ENCODE measurements at regions not wholly inside any gene's neighbourhood (a gene's known extent, or its start where the extent isn't known, plus 50 kb on each side); places are given as distances from the start of the nearest gene placed in this dataset.
"Not testable (repeated sequence)": the region's sequence is repeated elsewhere in the genome, so short reads cannot be mapped to it uniquely, and the experiment has no call there.

- H3K27ac ChIP-seq (ENCODE audit: low read depth in 2 of 2, low read length in 1 of 2) = no peak overlapping the region
- H3K4me3 ChIP-seq (ENCODE audit: low read depth in 1 of 2, low read length in 2 of 2) = no peak overlapping the region
- peaks cover 7 to 8% of the 10 kb centered on the region in 2 donors for H3K9me3 ChIP-seq (ENCODE audit: control insufficient read depth in 2 of 2, insufficient read depth in 1 of 2, low read depth in 1 of 2, low read length in 1 of 2)
- peaks cover 0 to under 1% of the 10 kb centered on the region in 2 donors for H3K27me3 ChIP-seq (ENCODE audit: control insufficient read depth in 1 of 2, insufficient read depth in 2 of 2, low read length in 2 of 2)
- 19 to 33% methylated on average over 1 of the region's 1 CpG for WGBS, 2 donors
- H3K4me1 ChIP-seq (ENCODE audit: control insufficient read depth in 2 of 2, insufficient read depth in 2 of 2, low read length in 1 of 2) = no peaks in the 10 kb centered on the region
- no peaks in the 10 kb centered on the region for H3K36me3 ChIP-seq (ENCODE audit: control insufficient read depth in 2 of 2, insufficient read depth in 2 of 2, low read length in 1 of 2)
Observed at GRCh38 chrX:43448688-43449087, 207.4 kb upstream of the MAOA start.

- H3K27me3 ChIP-seq (ENCODE audit: control insufficient read depth in 1 of 2, insufficient read depth in 2 of 2, low read length in 2 of 2) = peaks cover 0 to 5% of the 10 kb centered on the region in 2 donors
- peaks cover 7 to 8% of the 10 kb centered on the region in 2 donors for H3K9me3 ChIP-seq (ENCODE audit: control insufficient read depth in 2 of 2, insufficient read depth in 1 of 2, low read depth in 1 of 2, low read length in 1 of 2)
- H3K4me3 ChIP-seq (ENCODE audit: low read depth in 1 of 2, low read length in 2 of 2) = no peak overlapping the region
- no peaks in the 10 kb centered on the region for H3K4me1 ChIP-seq (ENCODE audit: control insufficient read depth in 2 of 2, insufficient read depth in 2 of 2, low read length in 1 of 2)
- no peak overlapping the region for H3K27ac ChIP-seq (ENCODE audit: low read depth in 2 of 2, low read length in 1 of 2)
- WGBS, 2 donors = 48 to 73% methylated on average over 4 of the region's 4 CpGs
- H3K36me3 ChIP-seq (ENCODE audit: control insufficient read depth in 2 of 2, insufficient read depth in 2 of 2, low read length in 1 of 2) = no peaks in the 10 kb centered on the region
Observed at GRCh38 chrX:43450355-43450754, 205.7 kb upstream of the MAOA start.

- not testable (repeated sequence) for H3K36me3 ChIP-seq (ENCODE audit: control insufficient read depth in 2 of 2, insufficient read depth in 2 of 2, low read length in 1 of 2); H3K9me3 ChIP-seq (ENCODE audit: control insufficient read depth in 2 of 2, insufficient read depth in 1 of 2, low read depth in 1 of 2, low read length in 1 of 2); H3K4me1 ChIP-seq (ENCODE audit: control insufficient read depth in 2 of 2, insufficient read depth in 2 of 2, low read length in 1 of 2); H3K27me3 ChIP-seq (ENCODE audit: control insufficient read depth in 1 of 2, insufficient read depth in 2 of 2, low read length in 2 of 2); H3K4me3 ChIP-seq (ENCODE audit: low read depth in 1 of 2, low read length in 2 of 2); H3K27ac ChIP-seq (ENCODE audit: low read depth in 2 of 2, low read length in 1 of 2)
- WGBS, 2 donors = 93 to 97% methylated on average over 4 of the region's 4 CpGs
Observed at GRCh38 chrX:43451976-43452686, 204.0 kb upstream of the MAOA start.

- Histone ChIP-seq H3K27me3 (ENCODE audit: control insufficient read depth in 1 of 2, insufficient read depth in 2 of 2, low read length in 2 of 2) (peaks cover 0 to 5% of the 10 kb centered on the region in 2 donors), H3K4me3 (ENCODE audit: low read depth in 1 of 2, low read length in 2 of 2) (no peak overlapping the region), H3K9me3 (ENCODE audit: control insufficient read depth in 2 of 2, insufficient read depth in 1 of 2, low read depth in 1 of 2, low read length in 1 of 2) (peaks cover 7 to 8% of the 10 kb centered on the region in 2 donors), H3K27ac (ENCODE audit: low read depth in 2 of 2, low read length in 1 of 2) (no peak overlapping the region), H3K4me1 (ENCODE audit: control insufficient read depth in 2 of 2, insufficient read depth in 2 of 2, low read length in 1 of 2) (no peaks in the 10 kb centered on the region), H3K36me3 (ENCODE audit: control insufficient read depth in 2 of 2, insufficient read depth in 2 of 2, low read length in 1 of 2) (no peaks in the 10 kb centered on the region)
- WGBS, 2 donors = 81 to 88% methylated on average over 3 of the region's 3 CpGs
Observed at GRCh38 chrX:43456063-43456462, 200.0 kb upstream of the MAOA start.

GRCh38 chrX:43456906-43457305, 199.2 kb upstream of the MAOA start:
- 90% methylated on average over 2 of the region's 2 CpGs for WGBS, 2 donors
- H3K27me3 ChIP-seq (ENCODE audit: control insufficient read depth in 1 of 2, insufficient read depth in 2 of 2, low read length in 2 of 2) = peaks cover 0 to 5% of the 10 kb centered on the region in 2 donors
- no peak overlapping the region for H3K4me3 ChIP-seq (ENCODE audit: low read depth in 1 of 2, low read length in 2 of 2)
- H3K4me1 ChIP-seq (ENCODE audit: control insufficient read depth in 2 of 2, insufficient read depth in 2 of 2, low read length in 1 of 2) = no peaks in the 10 kb centered on the region
- H3K36me3 ChIP-seq (ENCODE audit: control insufficient read depth in 2 of 2, insufficient read depth in 2 of 2, low read length in 1 of 2) = no peaks in the 10 kb centered on the region
- no peak overlapping the region for H3K27ac ChIP-seq (ENCODE audit: low read depth in 2 of 2, low read length in 1 of 2)
- peaks cover 7 to 8% of the 10 kb centered on the region in 2 donors for H3K9me3 ChIP-seq (ENCODE audit: control insufficient read depth in 2 of 2, insufficient read depth in 1 of 2, low read depth in 1 of 2, low read length in 1 of 2)

GRCh38 chrX:43467608-43468234, 188.4 kb upstream of the MAOA start:
- H3K4me3 ChIP-seq (ENCODE audit: low read depth in 1 of 2, low read length in 2 of 2) = no peak overlapping the region
- WGBS, 2 donors = 62 to 90% methylated on average over 8 of the region's 8 CpGs
- no peaks in the 10 kb centered on the region for H3K4me1 ChIP-seq (ENCODE audit: control insufficient read depth in 2 of 2, insufficient read depth in 2 of 2, low read length in 1 of 2)
- H3K9me3 ChIP-seq (ENCODE audit: control insufficient read depth in 2 of 2, insufficient read depth in 1 of 2, low read depth in 1 of 2, low read length in 1 of 2) = no peaks in the 10 kb centered on the region
- no peaks in the 10 kb centered on the region for H3K36me3 ChIP-seq (ENCODE audit: control insufficient read depth in 2 of 2, insufficient read depth in 2 of 2, low read length in 1 of 2)
- H3K27ac ChIP-seq (ENCODE audit: low read depth in 2 of 2, low read length in 1 of 2) = no peak overlapping the region
- no peaks in the 10 kb centered on the region for H3K27me3 ChIP-seq (ENCODE audit: control insufficient read depth in 1 of 2, insufficient read depth in 2 of 2, low read length in 2 of 2)

GRCh38 chrX:43469391-43470054, 186.6 kb upstream of the MAOA start:
- Histone ChIP-seq H3K9me3 (ENCODE audit: control insufficient read depth in 2 of 2, insufficient read depth in 1 of 2, low read depth in 1 of 2, low read length in 1 of 2) (no peaks in the 10 kb centered on the region), H3K4me3 (ENCODE audit: low read depth in 1 of 2, low read length in 2 of 2) (no peak overlapping the region), H3K27me3 (ENCODE audit: control insufficient read depth in 1 of 2, insufficient read depth in 2 of 2, low read length in 2 of 2) (no peaks in the 10 kb centered on the region), H3K27ac (ENCODE audit: low read depth in 2 of 2, low read length in 1 of 2) (no peak overlapping the region), H3K4me1 (ENCODE audit: control insufficient read depth in 2 of 2, insufficient read depth in 2 of 2, low read length in 1 of 2) (no peaks in the 10 kb centered on the region), H3K36me3 (ENCODE audit: control insufficient read depth in 2 of 2, insufficient read depth in 2 of 2, low read length in 1 of 2) (no peaks in the 10 kb centered on the region)
- 77 to 85% methylated on average over 2 of the region's 2 CpGs for WGBS, 2 donors

GRCh38 chrX:43474321-43474720, 181.8 kb upstream of the MAOA start:
- H3K4me1 ChIP-seq (ENCODE audit: control insufficient read depth in 2 of 2, insufficient read depth in 2 of 2, low read length in 1 of 2) = no peaks in the 10 kb centered on the region
- H3K27ac ChIP-seq (ENCODE audit: low read depth in 2 of 2, low read length in 1 of 2) = no peak overlapping the region
- no peak overlapping the region for H3K4me3 ChIP-seq (ENCODE audit: low read depth in 1 of 2, low read length in 2 of 2)
- H3K27me3 ChIP-seq (ENCODE audit: control insufficient read depth in 1 of 2, insufficient read depth in 2 of 2, low read length in 2 of 2) = no peaks in the 10 kb centered on the region
- no peaks in the 10 kb centered on the region for H3K9me3 ChIP-seq (ENCODE audit: control insufficient read depth in 2 of 2, insufficient read depth in 1 of 2, low read depth in 1 of 2, low read length in 1 of 2)
- H3K36me3 ChIP-seq (ENCODE audit: control insufficient read depth in 2 of 2, insufficient read depth in 2 of 2, low read length in 1 of 2) = no peaks in the 10 kb centered on the region
- WGBS, 2 donors = 44 to 54% methylated on average over 2 of the region's 2 CpGs

GRCh38 chrX:43479070-43479469, 177.0 kb upstream of the MAOA start:
- no peaks in the 10 kb centered on the region for H3K36me3 ChIP-seq (ENCODE audit: control insufficient read depth in 2 of 2, insufficient read depth in 2 of 2, low read length in 1 of 2)
- 93 to 94% methylated on average over 3 of the region's 3 CpGs for WGBS, 2 donors
- H3K4me1 ChIP-seq (ENCODE audit: control insufficient read depth in 2 of 2, insufficient read depth in 2 of 2, low read length in 1 of 2) = no peaks in the 10 kb centered on the region
- peaks cover 0 to 3% of the 10 kb centered on the region in 2 donors for H3K27me3 ChIP-seq (ENCODE audit: control insufficient read depth in 1 of 2, insufficient read depth in 2 of 2, low read length in 2 of 2)
- no peak overlapping the region for H3K4me3 ChIP-seq (ENCODE audit: low read depth in 1 of 2, low read length in 2 of 2)
- H3K9me3 ChIP-seq (ENCODE audit: control insufficient read depth in 2 of 2, insufficient read depth in 1 of 2, low read depth in 1 of 2, low read length in 1 of 2) = no peaks in the 10 kb centered on the region
- no peak overlapping the region for H3K27ac ChIP-seq (ENCODE audit: low read depth in 2 of 2, low read length in 1 of 2)

All from esophagus (tissue), 2 donors.